ENCODE measurements at regions not wholly inside any gene's neighbourhood (a gene's known extent, or its start where the extent isn't known, plus 50 kb on each side); places are given as distances from the start of the nearest gene placed in this dataset.

- DNase-seq (ENCODE audit: low read depth) (no peak), FAIRE-seq (no peak)
- Mint-ChIP-seq H3K27ac (ENCODE audit: unreplicated experiment) (peak overlapping the region; percentile 41), H3K27me3 (ENCODE audit: low read depth, unreplicated experiment) (no peaks in the 10 kb centered on the region), H3K4me1 (ENCODE audit: low read depth, unreplicated experiment) (peaks cover 21% of the 10 kb centered on the region), H3K4me3 (ENCODE audit: unreplicated experiment) (peak overlapping the region; percentile 6), H3K36me3 (ENCODE audit: low read depth, unreplicated experiment) (no peaks in the 10 kb centered on the region), H3K9me3 (ENCODE audit: unreplicated experiment) (peaks cover 2% of the 10 kb centered on the region)
- H4K20me1 ChIP-seq (ENCODE audit: insufficient read depth, low read length) = no peaks in the 10 kb centered on the region
- no peaks in the 10 kb centered on the region for H3K27me3 ChIP-seq (ENCODE audit: insufficient read depth, low read length)
- no peak for TF ChIP-seq EZH2 (IDR thresholded peaks at IDR 0.05; ENCODE audit: insufficient read depth, low read length)
- TF ChIP-seq CTCF (IDR thresholded peaks at IDR 0.05; ENCODE audit: insufficient read depth, low read depth, low read length) = no peak
- H3K27ac ChIP-seq (ENCODE audit: low read depth, low read length) = no peak overlapping the region
- H3K36me3 ChIP-seq (ENCODE audit: insufficient read depth, low read length) = no peaks in the 10 kb centered on the region
- H3K4me3 ChIP-seq (ENCODE audit: insufficient read depth, low read depth, low read length) = peak overlapping the region; percentile 24
- H3K9ac ChIP-seq (ENCODE audit: low read length) = peak overlapping the region; percentile 55
- no peaks in the 10 kb centered on the region for H3K4me1 ChIP-seq (ENCODE audit: insufficient read depth, low read length)
- no peaks in the 10 kb centered on the region for H3K79me2 ChIP-seq (ENCODE audit: insufficient read depth, low read length)
- no peaks in the 10 kb centered on the region for H3K9me3 ChIP-seq (ENCODE audit: insufficient read depth, low read depth, low read length)
- peak overlapping the region; percentile 83 for H3K4me2 ChIP-seq (ENCODE audit: low read length)
- peak overlapping the region; percentile 39 for H2AFZ ChIP-seq (ENCODE audit: low read depth, low read length)
Observed at GRCh38 chr6:124888581-124889371, 73.5 kb upstream of the RNF217 start.

- H3K27me3 Mint-ChIP-seq (ENCODE audit: low read depth, unreplicated experiment) = no peaks in the 10 kb centered on the region
- FAIRE-seq (no peak), DNase-seq (ENCODE audit: low read depth) (no peak)
- H3K9ac ChIP-seq (ENCODE audit: low read length) = no peak overlapping the region
- H2AFZ ChIP-seq (ENCODE audit: low read depth, low read length) = no peak overlapping the region
- no peak overlapping the region for H3K27ac Mint-ChIP-seq (ENCODE audit: unreplicated experiment)
- H3K27ac ChIP-seq (ENCODE audit: low read depth, low read length) = no peak overlapping the region
- no peak overlapping the region for H3K4me3 ChIP-seq (ENCODE audit: insufficient read depth, low read depth, low read length)
- no peaks in the 10 kb centered on the region for H4K20me1 ChIP-seq (ENCODE audit: insufficient read depth, low read length)
- TF ChIP-seq EZH2 (IDR thresholded peaks at IDR 0.05; ENCODE audit: insufficient read depth, low read length) (no peak), CTCF (IDR thresholded peaks at IDR 0.05; ENCODE audit: insufficient read depth, low read depth, low read length) (no peak)
- no peak overlapping the region for H3K4me2 ChIP-seq (ENCODE audit: low read length)
- H3K9me3 ChIP-seq (ENCODE audit: insufficient read depth, low read depth, low read length) = no peaks in the 10 kb centered on the region
- H3K36me3 ChIP-seq (ENCODE audit: insufficient read depth, low read length) = no peaks in the 10 kb centered on the region
- no peaks in the 10 kb centered on the region for H3K79me2 ChIP-seq (ENCODE audit: insufficient read depth, low read length)
- H3K9me3 Mint-ChIP-seq (ENCODE audit: unreplicated experiment) = no peaks in the 10 kb centered on the region
- H3K4me3 Mint-ChIP-seq (ENCODE audit: unreplicated experiment) = no peak overlapping the region
- H3K27me3 ChIP-seq (ENCODE audit: insufficient read depth, low read length) = no peaks in the 10 kb centered on the region
- no peaks in the 10 kb centered on the region for H3K36me3 Mint-ChIP-seq (ENCODE audit: low read depth, unreplicated experiment)
- H3K4me1 ChIP-seq (ENCODE audit: insufficient read depth, low read length) = no peaks in the 10 kb centered on the region
- H3K4me1 Mint-ChIP-seq (ENCODE audit: low read depth, unreplicated experiment) = no peaks in the 10 kb centered on the region
Observed at GRCh38 chr6:124901084-124901483, 61.2 kb upstream of the RNF217 start.

GRCh38 chr6:124903797-124904196 is 58.4 kb upstream of the RNF217 start:
- Histone ChIP-seq H3K79me2 (ENCODE audit: insufficient read depth, low read length) (no peaks in the 10 kb centered on the region), H3K4me2 (ENCODE audit: low read length) (no peak overlapping the region), H3K4me1 (ENCODE audit: insufficient read depth, low read length) (no peaks in the 10 kb centered on the region), H4K20me1 (ENCODE audit: insufficient read depth, low read length) (no peaks in the 10 kb centered on the region), H3K27ac (ENCODE audit: low read depth, low read length) (no peak overlapping the region), H3K36me3 (ENCODE audit: insufficient read depth, low read length) (no peaks in the 10 kb centered on the region), H3K4me3 (ENCODE audit: insufficient read depth, low read depth, low read length) (no peak overlapping the region), H3K27me3 (ENCODE audit: insufficient read depth, low read length) (no peaks in the 10 kb centered on the region), H3K9me3 (ENCODE audit: insufficient read depth, low read depth, low read length) (no peaks in the 10 kb centered on the region), H2AFZ (ENCODE audit: low read depth, low read length) (no peak overlapping the region), H3K9ac (ENCODE audit: low read length) (no peak overlapping the region)
- no peak for DNase-seq (ENCODE audit: low read depth)
- Mint-ChIP-seq H3K4me3 (ENCODE audit: unreplicated experiment) (no peak overlapping the region), H3K4me1 (ENCODE audit: low read depth, unreplicated experiment) (no peaks in the 10 kb centered on the region), H3K27ac (ENCODE audit: unreplicated experiment) (no peak overlapping the region), H3K27me3 (ENCODE audit: low read depth, unreplicated experiment) (no peaks in the 10 kb centered on the region), H3K9me3 (ENCODE audit: unreplicated experiment) (no peaks in the 10 kb centered on the region), H3K36me3 (ENCODE audit: low read depth, unreplicated experiment) (no peaks in the 10 kb centered on the region)
- no peak for TF ChIP-seq CTCF (IDR thresholded peaks at IDR 0.05; ENCODE audit: insufficient read depth, low read depth, low read length)
- no peak for TF ChIP-seq EZH2 (IDR thresholded peaks at IDR 0.05; ENCODE audit: insufficient read depth, low read length)
- no peak for FAIRE-seq
